Medulla oblongata (tissue), 1 donor: ENCODE measurements at regions not wholly inside any gene's neighbourhood (a gene's known extent, or its start where the extent isn't known, plus 50 kb on each side); places are given as distances from the start of the nearest gene placed in this dataset.
"Not testable (repeated sequence)": the region's sequence is repeated elsewhere in the genome, so short reads cannot be mapped to it uniquely, and the experiment has no call there.

ENCODE experiments used
- DNase-seq: peaks from one replicate; pipeline ENCODE4 v3.0.0-alpha.2; 2015; ENCODE audit errors: extremely low spot score

DNA sequence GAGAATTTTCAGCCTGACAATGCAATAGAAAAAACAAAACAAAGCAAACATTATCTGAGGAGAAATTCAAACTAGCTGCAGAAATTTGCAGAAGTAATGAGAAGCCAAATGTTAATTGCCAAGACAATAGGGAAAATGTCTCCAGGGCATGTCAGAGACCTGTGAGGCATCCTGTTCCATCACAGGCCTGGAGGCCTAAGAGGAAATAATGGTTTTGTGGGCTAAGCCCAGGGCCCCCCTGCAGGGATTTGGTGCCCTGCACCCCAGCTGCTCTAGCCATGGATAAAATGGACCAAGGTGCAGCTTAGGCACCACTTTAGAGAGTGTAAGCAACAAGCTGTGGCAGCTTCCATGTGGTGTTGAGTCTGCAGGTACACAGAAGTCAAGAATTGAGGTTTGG lies 401.2 kb upstream of the NECTIN3 start:
- DNase-seq = no peak

DNA sequence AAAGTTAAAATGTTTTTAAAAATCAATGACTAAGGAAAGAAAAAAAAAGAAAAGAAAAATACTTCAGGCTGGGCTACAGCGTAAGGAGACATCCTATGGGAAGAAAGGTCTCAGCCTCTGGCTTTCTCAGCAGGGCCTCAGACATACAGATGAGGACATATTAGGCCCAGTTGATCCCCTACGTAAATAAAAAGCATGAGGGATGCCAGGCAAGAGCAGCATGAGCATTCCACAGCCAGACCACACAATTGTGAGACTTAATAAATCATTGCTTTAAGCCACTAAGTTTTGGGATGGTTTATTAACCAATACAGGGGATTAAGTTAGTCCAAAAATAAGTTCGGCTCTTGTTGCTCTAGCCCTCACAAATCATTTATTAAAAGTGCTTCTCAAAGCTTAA lies 394.1 kb upstream of the NECTIN3 start:
- no peak for DNase-seq

DNA sequence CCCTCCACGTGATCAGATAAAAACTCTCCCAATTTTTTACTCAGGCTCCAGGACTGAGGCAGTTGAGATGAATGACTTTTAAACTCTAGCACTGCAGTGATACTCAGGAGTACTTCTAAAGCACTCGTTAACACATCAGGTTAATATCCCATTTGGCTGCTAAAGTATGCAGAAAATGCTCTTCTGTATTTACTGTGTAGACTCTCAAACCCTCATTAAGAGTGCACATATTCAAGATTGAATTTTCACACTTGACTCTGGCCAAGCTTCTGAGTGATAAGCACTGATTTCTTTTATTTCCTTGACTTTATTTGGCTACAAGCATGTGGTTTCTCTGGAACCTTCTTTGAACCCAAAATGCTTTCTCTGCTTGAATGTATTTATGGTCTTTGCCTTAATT lies 392.3 kb upstream of the NECTIN3 start:
- no peak for DNase-seq

DNA sequence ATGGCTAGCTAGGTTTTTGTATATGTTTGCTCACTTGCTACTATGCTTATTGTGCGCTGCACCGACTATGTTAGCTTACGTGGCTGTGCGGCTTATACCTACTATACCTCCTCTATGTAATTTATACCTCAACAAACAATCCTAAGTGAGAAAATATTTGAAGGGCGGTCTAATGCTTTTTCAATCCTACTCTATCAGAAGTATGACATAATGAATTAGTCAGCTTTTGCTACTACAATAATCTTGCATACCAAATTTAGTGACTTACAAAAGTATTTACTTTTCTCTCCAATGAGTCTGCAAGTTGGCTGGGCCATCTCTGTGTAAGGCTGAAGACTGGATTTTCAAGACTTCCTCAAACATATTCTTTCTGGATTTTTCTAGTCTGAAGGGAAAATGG lies 391.2 kb upstream of the NECTIN3 start:
- no peak for DNase-seq

DNA sequence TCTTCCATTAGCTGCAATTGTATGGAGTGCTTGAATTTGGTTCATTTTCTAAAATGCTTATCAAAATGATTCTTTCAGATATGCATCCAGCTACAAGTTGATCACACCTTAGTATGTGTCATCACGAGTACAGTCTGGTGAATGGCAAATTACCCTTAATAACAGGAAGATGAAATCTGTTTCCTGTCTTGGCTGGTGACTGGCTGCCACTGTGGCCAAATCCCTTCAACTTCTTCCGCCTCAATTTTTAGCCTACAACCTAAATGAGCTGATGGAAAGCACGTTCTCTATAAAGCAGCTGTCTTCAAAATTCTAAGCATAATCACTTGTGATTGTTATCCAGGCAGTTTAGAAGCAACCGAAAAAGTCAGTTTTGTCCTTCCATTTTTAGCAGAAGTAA lies 387.1 kb upstream of the NECTIN3 start:
- no peak for DNase-seq

DNA sequence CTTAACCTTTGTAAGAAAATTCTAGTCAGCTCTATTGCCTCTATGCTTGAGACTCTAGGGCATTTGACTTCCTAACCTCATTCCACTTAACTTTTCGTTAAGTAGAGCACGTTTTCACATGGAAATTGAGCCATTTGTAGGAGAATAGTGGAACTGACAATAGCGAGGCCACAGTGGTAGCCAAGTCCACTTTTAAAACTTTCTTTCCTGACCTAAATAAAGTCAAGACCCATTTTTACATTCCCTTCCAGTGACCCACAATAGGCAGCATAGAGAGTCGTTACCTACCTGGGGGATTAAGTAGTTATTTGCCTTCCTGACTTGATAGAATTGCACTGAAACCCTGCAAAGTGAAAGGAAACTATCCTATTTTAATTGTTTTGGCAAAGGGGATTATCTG lies 386.0 kb upstream of the NECTIN3 start:
- DNase-seq = no peak

DNA sequence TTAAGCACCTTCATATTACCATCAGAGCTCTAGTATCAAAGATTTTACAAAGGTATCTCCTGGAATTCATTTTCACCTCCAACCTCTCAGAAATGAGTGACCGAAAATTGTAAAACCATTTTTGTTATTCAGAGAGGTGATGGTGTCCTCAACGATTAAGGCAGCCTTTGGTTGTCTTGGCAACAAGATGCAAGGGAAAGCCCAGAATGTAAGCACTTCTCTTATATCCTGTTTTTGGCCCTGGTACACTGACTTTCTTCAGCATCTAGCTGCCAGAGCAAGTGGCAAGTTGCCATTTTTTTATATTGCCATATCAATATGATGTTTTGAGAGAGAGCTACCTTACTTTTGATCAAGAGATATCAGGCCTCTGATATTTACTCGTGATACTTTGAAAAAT lies 384.9 kb upstream of the NECTIN3 start:
- DNase-seq = no peak

DNA sequence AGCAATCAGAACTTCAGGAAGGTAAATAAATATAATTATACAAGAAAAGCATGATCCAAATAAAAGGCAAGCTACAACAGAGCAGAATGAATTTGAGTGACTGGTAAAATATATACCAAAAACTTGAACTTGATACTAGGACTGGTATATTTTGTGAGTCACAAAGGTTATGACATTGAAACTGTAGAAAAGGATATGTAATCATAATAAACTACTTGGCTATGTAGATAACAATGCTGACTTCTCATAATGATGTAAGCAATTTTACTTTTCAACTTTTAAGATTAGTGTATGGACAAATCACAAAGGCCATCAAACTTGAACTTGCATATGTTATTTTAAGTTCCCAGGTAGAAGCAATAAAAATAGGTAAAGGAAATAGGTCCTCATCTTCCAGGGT lies 384.5 kb upstream of the NECTIN3 start:
- no peak for DNase-seq

DNA sequence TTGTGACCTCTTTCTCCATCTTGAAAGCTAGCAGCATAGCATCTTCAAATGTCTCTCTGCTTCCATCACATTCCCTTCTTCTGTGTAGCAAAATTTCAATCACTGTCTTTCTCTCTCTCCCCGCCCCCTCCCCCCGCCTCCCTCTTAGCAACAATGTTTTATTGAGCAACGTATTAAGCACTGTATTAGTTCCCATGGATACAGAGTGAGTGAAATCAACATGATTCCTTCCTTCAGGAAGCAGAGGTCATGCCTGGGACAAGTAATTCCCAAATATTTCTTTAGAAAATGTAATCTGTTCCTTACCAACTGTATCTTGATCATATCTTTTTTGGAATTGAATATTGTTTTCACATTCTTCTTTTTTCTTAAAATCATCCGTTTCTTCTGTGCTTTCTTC lies 373.7 kb upstream of the NECTIN3 start:
- DNase-seq = no peak

DNA sequence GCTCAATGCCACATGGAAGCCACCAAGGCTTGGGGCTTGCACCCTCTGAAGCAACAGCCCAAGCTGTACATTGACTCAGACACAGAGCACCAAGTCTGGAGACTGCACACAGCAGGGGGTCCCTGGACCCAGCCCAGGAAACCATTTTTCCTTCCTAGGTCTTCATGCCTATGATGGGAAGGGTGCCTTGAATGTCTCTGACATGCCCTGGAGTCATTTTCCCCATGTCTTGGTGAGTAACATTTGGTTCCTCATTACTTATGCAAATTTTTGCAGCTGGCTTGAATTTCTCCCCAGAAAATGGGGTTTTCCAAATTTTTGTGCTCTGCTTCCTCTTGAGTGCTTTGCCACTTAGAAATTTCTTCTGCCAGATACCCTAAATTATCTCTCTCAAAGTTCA lies 367.3 kb upstream of the NECTIN3 start:
- not testable (repeated sequence) for DNase-seq

DNA sequence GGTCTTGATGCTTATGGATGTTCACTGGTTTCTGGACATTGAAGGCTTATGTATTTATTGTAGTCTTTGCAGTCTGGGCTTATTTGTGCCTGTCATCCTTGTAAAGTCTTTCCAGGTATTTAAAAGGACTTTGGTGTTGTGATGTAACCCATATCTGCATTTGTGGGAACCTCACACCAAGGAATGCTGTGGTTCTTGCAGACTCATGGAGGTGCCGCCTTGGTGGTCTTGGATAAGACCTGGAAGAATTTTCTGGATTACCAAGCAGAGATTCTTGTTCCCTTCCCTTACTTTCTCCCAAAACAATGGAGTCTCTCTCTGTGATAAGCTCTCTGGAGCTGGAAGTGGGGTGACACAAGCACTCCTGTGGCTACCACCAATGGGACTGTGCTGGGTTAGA lies 363.5 kb upstream of the NECTIN3 start:
- DNase-seq = no peak

DNA sequence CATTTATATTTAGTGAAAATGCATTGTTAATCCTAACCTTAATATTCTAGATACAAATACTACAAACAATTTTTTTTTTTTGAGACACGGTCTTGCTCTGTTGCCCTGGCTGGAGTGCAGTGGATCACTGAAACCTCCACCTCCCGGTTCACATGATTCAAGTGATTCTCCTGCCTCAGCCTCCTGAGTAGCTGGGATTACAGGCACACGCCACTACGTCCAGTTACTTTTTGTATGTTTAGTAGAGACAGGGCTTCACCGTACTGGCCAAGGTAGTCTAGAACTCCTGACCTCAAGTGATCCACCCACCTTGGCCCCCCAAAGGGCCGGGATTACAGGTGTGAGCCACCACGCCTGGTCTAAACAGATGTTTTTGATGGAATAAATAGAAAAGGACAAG lies 361.5 kb upstream of the NECTIN3 start:
- no peak for DNase-seq

DNA sequence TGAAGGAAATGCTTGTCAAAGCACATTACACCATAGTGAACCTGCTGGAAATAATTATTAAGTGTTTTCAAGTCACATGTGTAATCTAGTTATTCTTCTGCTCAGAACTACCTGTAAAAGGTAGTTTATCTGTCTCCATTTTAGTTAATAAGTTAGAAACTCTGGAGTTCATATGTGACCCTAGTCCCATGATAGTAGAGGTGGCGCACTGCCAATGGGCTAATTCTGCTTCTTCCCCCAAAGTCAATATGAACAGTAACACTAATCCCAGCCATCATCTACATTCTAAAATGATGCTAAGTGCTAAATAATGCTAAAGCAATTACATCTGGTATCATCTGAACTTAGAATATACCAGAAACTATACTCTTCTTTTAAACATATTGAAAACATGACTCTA lies 361.0 kb upstream of the NECTIN3 start:
- no peak for DNase-seq

DNA sequence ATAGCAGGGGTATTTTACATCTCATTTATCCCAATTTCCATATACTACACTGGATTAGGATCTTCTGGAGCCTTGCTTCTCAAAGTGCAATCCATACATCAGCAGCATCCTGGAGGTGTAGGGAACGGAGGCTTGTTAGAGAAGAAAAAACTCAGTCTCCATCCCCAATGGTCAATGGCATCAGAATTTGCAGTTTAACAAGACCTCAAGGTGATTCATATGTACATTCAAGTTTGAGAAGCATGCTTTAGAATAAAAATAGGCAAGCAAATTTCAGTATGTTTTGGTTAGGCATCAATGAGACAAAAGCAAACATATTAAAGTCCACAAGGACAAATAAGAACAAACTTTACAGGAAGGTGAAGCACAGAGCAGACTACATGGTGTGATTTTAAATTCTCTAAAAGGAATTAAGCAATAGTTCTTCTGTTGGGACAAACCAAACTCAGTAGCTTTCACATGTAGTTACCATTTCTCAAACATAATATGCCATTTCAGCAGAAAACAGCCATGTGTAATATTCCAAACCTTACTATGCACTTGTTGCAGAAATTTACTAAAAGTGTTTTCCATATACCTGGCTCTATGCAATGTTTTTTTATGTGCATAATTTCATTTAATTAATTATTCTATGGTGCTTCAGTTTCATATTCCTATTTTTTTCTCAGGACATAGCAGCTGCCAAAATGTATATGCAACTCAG lies 360.3 kb upstream of the NECTIN3 start:
- DNase-seq = no peak

DNA sequence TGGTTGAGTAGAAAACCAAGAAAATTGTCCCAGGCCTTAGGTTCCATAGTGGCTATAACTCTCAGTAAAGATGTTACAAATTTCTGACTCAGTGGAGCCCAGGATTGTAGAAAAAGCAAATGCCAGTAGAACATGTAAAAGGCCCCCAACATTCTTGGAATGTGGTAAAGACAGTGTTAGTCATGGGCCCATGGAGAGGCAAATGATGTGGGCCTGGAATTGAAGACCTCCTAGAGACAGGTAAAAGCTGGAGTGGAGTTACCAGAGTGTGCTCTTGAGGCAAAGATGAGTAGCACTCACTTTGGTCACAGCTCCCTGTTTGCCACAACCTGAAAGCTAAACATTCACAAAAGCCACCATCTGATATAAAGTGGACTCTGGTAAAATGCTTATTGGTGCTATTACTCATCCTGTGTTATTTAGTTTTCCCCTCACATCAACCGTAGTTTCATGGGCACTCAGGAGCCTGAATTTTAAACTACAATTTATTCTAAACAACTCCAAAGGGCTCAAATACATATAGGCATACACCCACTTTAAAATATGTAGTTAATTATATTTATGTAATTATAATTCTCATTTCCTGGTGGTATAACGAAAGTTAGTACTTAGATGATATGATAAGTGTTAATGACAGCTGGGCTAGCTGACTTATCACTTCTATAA lies 359.6 kb upstream of the NECTIN3 start:
- DNase-seq = no peak

DNA sequence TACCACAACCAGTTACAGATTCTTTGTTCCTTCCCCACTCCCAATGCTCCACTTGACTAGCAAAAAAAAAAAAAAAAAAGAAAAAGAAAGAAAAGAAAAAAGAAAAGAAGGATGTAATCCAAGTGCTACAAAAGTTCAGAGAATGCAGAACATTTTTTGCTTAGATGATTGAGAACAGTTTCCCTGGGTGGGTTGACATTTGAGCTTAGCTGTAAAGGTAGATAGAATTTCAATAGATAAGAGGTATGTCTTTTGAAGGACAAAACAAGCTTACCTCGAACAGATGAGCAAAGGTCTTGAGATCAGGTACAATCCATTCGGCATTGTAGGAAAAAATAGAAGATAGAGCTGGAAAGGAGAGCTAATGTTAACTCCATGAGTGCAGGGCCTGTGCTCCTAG lies 344.6 kb upstream of the NECTIN3 start:
- no peak for DNase-seq

DNA sequence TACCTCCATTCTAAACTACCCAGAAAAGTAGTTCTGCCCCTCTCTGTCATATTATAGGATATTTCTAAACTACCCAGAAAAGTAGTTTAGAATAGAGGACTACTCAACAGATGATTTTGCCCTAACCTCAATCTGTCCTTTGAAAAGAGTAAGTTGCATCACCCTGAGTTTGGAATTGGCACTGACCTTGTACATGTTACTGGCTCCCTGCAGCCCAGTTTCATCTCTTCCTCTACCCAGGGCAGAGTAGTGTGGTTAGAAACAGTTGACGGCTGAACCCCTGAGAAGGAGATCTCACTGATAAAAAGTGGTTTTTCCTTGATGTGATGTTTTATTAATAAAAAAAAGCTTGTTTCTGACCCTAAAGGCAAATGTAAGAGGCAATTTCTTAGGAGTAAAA lies 340.5 kb upstream of the NECTIN3 start:
- no peak for DNase-seq

DNA sequence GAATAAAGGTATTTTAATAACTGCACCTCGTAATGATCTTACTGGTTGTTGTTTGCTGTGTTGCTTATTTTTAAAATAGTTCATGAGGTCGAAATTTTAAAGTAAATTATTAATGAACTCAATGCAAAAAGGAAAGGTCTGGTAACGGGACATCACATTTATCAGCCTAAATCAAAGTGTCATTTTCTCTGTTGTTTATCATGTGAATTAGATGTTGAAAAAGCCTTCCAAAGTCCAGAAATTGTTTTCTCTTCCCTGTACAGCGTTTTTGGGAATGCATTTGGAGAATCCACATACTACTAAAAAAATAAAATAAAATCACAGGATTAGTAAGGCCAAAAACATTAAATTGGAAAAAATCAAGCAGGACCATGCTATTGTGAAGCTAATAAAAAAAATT lies 339.2 kb upstream of the NECTIN3 start:
- DNase-seq = no peak

DNA sequence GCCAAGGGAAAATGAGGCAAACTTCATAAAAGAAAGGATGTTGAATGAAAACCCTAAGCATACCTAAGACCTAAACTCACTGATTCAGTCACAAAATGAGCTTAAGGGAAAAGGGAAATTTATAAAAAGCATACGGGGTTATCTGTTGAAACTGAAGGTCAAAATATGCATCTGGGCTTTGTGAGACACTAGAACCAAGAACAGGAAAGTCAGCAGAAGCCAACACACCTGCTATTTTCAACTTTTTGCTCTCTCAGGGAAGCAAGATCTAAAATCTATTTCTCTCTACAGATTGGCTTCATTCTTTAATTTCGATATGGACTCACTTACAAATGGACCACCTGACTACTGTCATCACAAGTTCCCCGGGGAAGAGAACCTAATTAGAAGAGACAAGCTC lies 338.6 kb upstream of the NECTIN3 start:
- DNase-seq = no peak

DNA sequence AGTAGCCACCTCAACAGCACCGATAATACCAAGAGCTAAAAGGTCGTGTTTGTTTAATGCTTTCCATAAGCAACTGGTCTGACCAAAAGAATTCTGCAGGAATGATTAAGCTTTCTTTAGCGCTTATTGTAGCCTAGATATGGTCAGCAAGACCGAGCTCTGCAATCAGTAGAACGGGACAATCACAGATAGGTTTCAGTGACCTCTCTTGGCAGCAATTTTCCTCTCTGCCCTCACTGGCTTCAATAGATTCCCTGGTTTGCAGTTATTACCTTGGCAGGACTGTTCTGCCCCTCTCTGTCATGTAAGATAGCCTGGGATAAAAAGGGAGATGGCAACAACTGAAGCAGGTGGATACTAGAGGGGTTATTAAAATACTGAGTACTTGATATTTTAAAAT lies 337.1 kb upstream of the NECTIN3 start:
- no peak for DNase-seq

DNA sequence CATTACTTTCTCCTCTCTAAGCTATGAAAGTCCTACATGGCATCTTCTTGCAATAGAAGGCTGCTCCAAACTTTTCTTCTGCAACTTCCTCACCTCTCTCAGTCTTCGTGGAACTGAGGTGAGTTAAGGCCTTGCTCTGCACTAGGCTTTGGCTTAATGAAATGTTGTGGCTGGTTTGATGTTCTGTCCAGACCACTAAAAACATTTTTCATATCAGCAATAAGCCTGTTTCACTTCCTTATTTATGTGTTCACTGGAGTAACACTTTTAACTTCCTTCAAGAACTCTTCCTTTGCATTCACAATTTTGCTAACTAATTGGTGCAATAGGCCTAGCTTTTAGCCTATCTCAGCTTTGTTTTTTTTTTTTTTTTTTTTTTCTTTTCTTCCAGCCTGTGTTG lies 335.3 kb upstream of the NECTIN3 start:
- no peak for DNase-seq

DNA sequence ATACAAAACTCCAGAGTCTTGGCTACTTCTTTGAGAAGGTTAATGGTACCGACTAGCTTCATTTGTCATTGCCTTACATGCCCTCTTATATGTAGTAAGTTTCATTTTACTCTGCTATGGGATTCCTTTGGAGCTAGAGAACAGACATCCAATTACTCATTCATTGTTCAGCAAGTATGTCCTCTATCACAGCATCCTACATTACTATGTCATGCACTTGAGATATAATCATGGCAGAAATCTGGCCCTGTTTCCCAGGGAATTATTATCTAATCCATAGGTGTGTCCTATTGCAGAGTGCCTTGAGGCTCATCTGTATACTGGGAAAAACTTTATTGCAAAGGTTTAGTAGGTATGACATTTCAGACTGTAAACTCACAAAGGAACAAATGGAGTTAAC lies 333.1 kb upstream of the NECTIN3 start:
- no peak for DNase-seq

DNA sequence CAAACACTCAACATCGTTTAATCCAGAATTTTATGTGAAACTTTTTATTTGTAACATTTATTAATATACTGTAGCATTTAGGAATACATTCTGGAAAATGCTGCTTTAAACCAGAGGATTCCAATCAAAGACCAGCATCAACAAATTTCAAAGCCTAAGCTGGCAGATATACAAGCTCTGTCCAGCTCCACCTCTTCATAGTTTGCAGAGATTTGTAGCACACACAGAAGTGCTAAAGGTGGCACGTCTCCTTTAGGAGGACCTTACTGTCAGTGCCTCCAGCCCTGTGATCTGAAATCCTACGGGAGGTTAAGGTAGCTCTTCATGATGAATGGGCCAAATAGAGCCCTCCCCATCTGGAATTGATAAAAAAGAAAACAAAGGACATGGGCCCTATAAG lies 329.7 kb upstream of the NECTIN3 start:
- no peak for DNase-seq

DNA sequence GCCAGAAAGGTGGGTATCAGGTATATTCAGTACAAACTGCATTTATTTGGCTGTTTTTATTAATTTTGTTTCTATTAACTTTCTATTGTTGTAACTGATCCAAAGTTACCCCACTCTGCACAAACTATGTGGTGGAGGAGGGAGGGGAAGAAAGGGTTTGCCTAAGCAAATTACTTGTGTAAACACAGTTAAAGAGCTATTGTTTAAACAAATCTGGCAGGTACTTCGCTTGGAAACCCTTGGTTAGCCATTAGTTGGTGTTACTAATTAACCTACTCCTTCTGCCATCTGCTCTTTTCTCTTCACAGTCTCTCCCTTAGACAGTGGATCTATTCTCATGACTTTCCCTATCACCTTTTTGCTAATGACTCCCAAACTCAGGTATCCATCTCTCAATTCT lies 328.4 kb upstream of the NECTIN3 start:
- DNase-seq = no peak
